ENCODE measurements at regions not wholly inside any gene's neighbourhood (a gene's known extent, or its start where the extent isn't known, plus 50 kb on each side); places are given as distances from the start of the nearest gene placed in this dataset.

- TF ChIP-seq CTCF (IDR thresholded peaks at IDR 0.05) (no peak), POLR2A (IDR thresholded peaks at IDR 0.05) (no peak)
Observed at GRCh38 chr15:38868326-38869114, 303.9 kb upstream of the RASGRP1 start.

Data from esophagus squamous epithelium (tissue), 4 donors.